Loucy (cell line): ENCODE measurements at regions not wholly inside any gene's neighbourhood (a gene's known extent, or its start where the extent isn't known, plus 50 kb on each side); places are given as distances from the start of the nearest gene placed in this dataset.

Source experiments
- H2AFZ ChIP-seq: fragments of 200-600 bp; sonication (generic); 2 replicates; pipeline ENCODE4 v1.6.0; 2016; ENCODE audit warnings: antibody characterized with exemption, mild to moderate bottlenecking, low read length, moderate library complexity
- H3F3A ChIP-seq: fragments of 200-600 bp; 2 replicates; pipeline ENCODE4 v1.6.0; 2016; ENCODE audit warnings: antibody characterized with exemption, low read depth, mild to moderate bottlenecking
- H3K27me3 ChIP-seq: fragments of 200-600 bp; sonication (generic); 2 replicates; pipeline ENCODE4 v1.6.1; 2014; ENCODE audit warnings: low read length, mild to moderate bottlenecking; ENCODE audit not compliant: insufficient read depth, poor library complexity, severe bottlenecking
- H3K36me3 ChIP-seq: fragments of 200-600 bp; sonication (generic); 2 replicates; pipeline ENCODE4 v1.6.1; 2016; ENCODE audit warnings: low read length; ENCODE audit not compliant: insufficient read depth
- H3K4me1 ChIP-seq: fragments of 200-600 bp; sonication (generic); 2 replicates; pipeline ENCODE4 v1.5.1; 2014; ENCODE audit warnings: low read length, mild to moderate bottlenecking; ENCODE audit not compliant: insufficient read depth, poor library complexity, severe bottlenecking
- H3K4me2 ChIP-seq: fragments of 200-600 bp; sonication (generic); 2 replicates; pipeline ENCODE4 v1.6.0; 2014; ENCODE audit warnings: antibody characterized with exemption, low read length, low read depth, mild to moderate bottlenecking; ENCODE audit not compliant: poor library complexity, severe bottlenecking
- H3K4me3 ChIP-seq: fragments of 200-600 bp; sonication (generic); 2 replicates; pipeline ENCODE4 v1.5.1; 2014; ENCODE audit warnings: low read length, mild to moderate bottlenecking, mixed read lengths; ENCODE audit not compliant: poor library complexity, severe bottlenecking
- H3K79me2 ChIP-seq: fragments of 200-600 bp; sonication (generic); 2 replicates; pipeline ENCODE4 v1.6.1; 2014; ENCODE audit warnings: low read length; ENCODE audit not compliant: insufficient read depth
- H3K9ac ChIP-seq: fragments of 200-600 bp; sonication (generic); 2 replicates; pipeline ENCODE4 v1.6.0; 2014; ENCODE audit warnings: mild to moderate bottlenecking, low read depth, low read length, moderate library complexity; ENCODE audit not compliant: poor library complexity, severe bottlenecking
- H3K9me2 ChIP-seq: fragments of 200-600 bp; sonication (generic); replicated peaks from 2 replicates; pipeline ENCODE4 v1.6.1; 2016; ENCODE audit warnings: low read depth, low read length, mixed read lengths
- H3K9me3 ChIP-seq: fragments of 200-600 bp; sonication (generic); 2 replicates; pipeline ENCODE4 v1.6.1; 2014; ENCODE audit warnings: mild to moderate bottlenecking, antibody characterized with exemption, low read length, low read depth; ENCODE audit not compliant: insufficient read depth
- H4K20me1 ChIP-seq: fragments of 200-600 bp; sonication (generic); 2 replicates; pipeline ENCODE4 v1.6.0; 2014; ENCODE audit warnings: antibody characterized with exemption, low read length, mild to moderate bottlenecking; ENCODE audit not compliant: insufficient read depth, poor library complexity, severe bottlenecking
- CTCF ChIP-seq: fragments of 200-600 bp; sonication (generic); conservative IDR thresholded peaks from 2 replicates; pipeline ENCODE4 v1.5.1; 2014; ENCODE audit warnings: mild to moderate bottlenecking, antibody characterized with exemption, low read length
- EZH2phosphoT487 ChIP-seq: fragments of 200-600 bp; IDR thresholded peaks from 2 replicates; pipeline ENCODE4 v1.6.1; 2018; ENCODE audit warnings: antibody characterized with exemption, mild to moderate bottlenecking, moderate library complexity, borderline replicate concordance

GRCh38 chr18:43661570-43661969, 384.3 kb upstream of the SYT4 start:
- H3K9ac ChIP-seq, result no peak overlapping the region
- H3K36me3 ChIP-seq, result no peaks in the 10 kb centered on the region
- TF ChIP-seq EZH2phosphoT487, result no peak
- peak; percentile 64 for TF ChIP-seq CTCF
- H3K9me3 ChIP-seq, result no peaks in the 10 kb centered on the region
- no peaks in the 10 kb centered on the region for H3K4me1 ChIP-seq
- H2AFZ ChIP-seq, result no peak overlapping the region
- H3K4me3 ChIP-seq, result no peak overlapping the region
- H3K4me2 ChIP-seq, result no peak overlapping the region
- no peaks in the 10 kb centered on the region for H3F3A ChIP-seq
- no peaks in the 10 kb centered on the region for H4K20me1 ChIP-seq
- no peaks in the 10 kb centered on the region for H3K79me2 ChIP-seq
- H3K9me2 ChIP-seq, result no peaks in the 10 kb centered on the region
- no peaks in the 10 kb centered on the region for H3K27me3 ChIP-seq

GRCh38 chr18:43662657-43663056, 385.4 kb upstream of the SYT4 start:
- no peak for TF ChIP-seq CTCF
- no peak for TF ChIP-seq EZH2phosphoT487
- Histone ChIP-seq H4K20me1 (no peaks in the 10 kb centered on the region), H3K4me1 (no peaks in the 10 kb centered on the region), H3K27me3 (no peaks in the 10 kb centered on the region), H3K4me3 (no peak overlapping the region), H3K9ac (no peak overlapping the region), H3K4me2 (no peak overlapping the region), H3K9me2 (no peaks in the 10 kb centered on the region), H2AFZ (no peak overlapping the region), H3K36me3 (no peaks in the 10 kb centered on the region), H3K9me3 (no peaks in the 10 kb centered on the region), H3K79me2 (no peaks in the 10 kb centered on the region), H3F3A (no peaks in the 10 kb centered on the region)

GRCh38 chr18:43663159-43663558, 385.9 kb upstream of the SYT4 start:
- no peak overlapping the region for H3K4me2 ChIP-seq
- H3K79me2 ChIP-seq, result no peaks in the 10 kb centered on the region
- no peak overlapping the region for H3K4me3 ChIP-seq
- no peaks in the 10 kb centered on the region for H3F3A ChIP-seq
- no peaks in the 10 kb centered on the region for H3K9me2 ChIP-seq
- H3K4me1 ChIP-seq, result no peaks in the 10 kb centered on the region
- no peak overlapping the region for H2AFZ ChIP-seq
- no peaks in the 10 kb centered on the region for H3K36me3 ChIP-seq
- H4K20me1 ChIP-seq, result no peaks in the 10 kb centered on the region
- no peaks in the 10 kb centered on the region for H3K9me3 ChIP-seq
- H3K9ac ChIP-seq, result no peak overlapping the region
- H3K27me3 ChIP-seq, result no peaks in the 10 kb centered on the region
- TF ChIP-seq CTCF (no peak), EZH2phosphoT487 (no peak)
